Endothelial cell of umbilical vein (primary cell): ENCODE measurements at regions not wholly inside any gene's neighbourhood (a gene's known extent, or its start where the extent isn't known, plus 50 kb on each side); places are given as distances from the start of the nearest gene placed in this dataset.

ENCODE experiments used
- CTCF ChIP-seq, 2 donors: IDR thresholded peaks; 1 replicate in 1 of 2; 2 replicates in 1 of 2; pipeline ENCODE4 v1.5.1; 2011; ENCODE audit warnings: low read length in 2 of 2, mild to moderate bottlenecking in 2 of 2, moderate library complexity in 2 of 2, control low read depth in 1 of 2, inconsistent platforms in 1 of 2, low read depth in 1 of 2; ENCODE audit not compliant: insufficient read depth in 1 of 2; ENCODE audit errors: extremely low read depth in 1 of 2
- EZH2 ChIP-seq: IDR thresholded peaks from 2 replicates; pipeline ENCODE4 v1.6.1; 2012; ENCODE audit warnings: borderline replicate concordance, low read depth, mild to moderate bottlenecking, moderate library complexity, low read length, inconsistent platforms; ENCODE audit not compliant: severe bottlenecking
- FOS ChIP-seq: IDR thresholded peaks from 2 replicates; pipeline ENCODE4 v1.6.1; 2011; ENCODE audit warnings: mild to moderate bottlenecking, low read length, moderate library complexity, borderline replicate concordance; ENCODE audit not compliant: insufficient read depth
- GATA2 ChIP-seq: IDR thresholded peaks from 2 replicates; pipeline ENCODE4 v1.7.0; 2011; ENCODE audit warnings: low read depth, mild to moderate bottlenecking, moderate library complexity, mixed read lengths, low read length; ENCODE audit not compliant: insufficient read length, insufficient read depth
- JUN ChIP-seq: IDR thresholded peaks from 2 replicates; pipeline ENCODE4 v1.6.1; 2011; ENCODE audit warnings: borderline replicate concordance, low read depth; ENCODE audit not compliant: insufficient read length, insufficient read depth
- MAX ChIP-seq: IDR thresholded peaks from 2 replicates; pipeline ENCODE4 v1.6.1; 2011; ENCODE audit not compliant: insufficient read depth, insufficient read length
- MYC ChIP-seq: IDR thresholded peaks from one replicate; pipeline ENCODE4 v1.6.1; 2011; ENCODE audit warnings: mild to moderate bottlenecking, low read depth, low read length
- POLR2A ChIP-seq: IDR thresholded peaks from 2 replicates; pipeline ENCODE4 v1.6.1; 2012; ENCODE audit warnings: low read depth, mild to moderate bottlenecking, control low read depth, low read length
- POLR2AphosphoS5 ChIP-seq: IDR thresholded peaks from 2 replicates; pipeline ENCODE4 v1.6.1; 2012; ENCODE audit warnings: low read depth, mild to moderate bottlenecking, control low read depth, low read length, moderate library complexity; ENCODE audit not compliant: insufficient read depth

- TF ChIP-seq POLR2AphosphoS5 (no peak), CTCF (IDR thresholded peaks at IDR 0.05; ENCODE audit: extremely low read depth in 1 of 2, insufficient read depth in 1 of 2, low read depth in 1 of 2, low read length in 2 of 2) (no peak), POLR2A (no peak), EZH2 (no peak), MYC (no peak), GATA2 (no peak), MAX (no peak), FOS (no peak), JUN (no peak)
Observed at GRCh38 chr4:15293711-15294110, 134.1 kb upstream of the C1QTNF7 start.
